Astrocyte of the spinal cord (primary cell): ENCODE measurements at regions not wholly inside any gene's neighbourhood (a gene's known extent, or its start where the extent isn't known, plus 50 kb on each side); places are given as distances from the start of the nearest gene placed in this dataset.

Experiments
- DNase-seq: peaks from one replicate; pipeline ENCODE4 v3.0.0; 2011; ENCODE audit warnings: low read depth, low spot score
- H3K4me3 ChIP-seq: 2 replicates; pipeline ENCODE4 v1.5.1; 2011; ENCODE audit warnings: low read depth, mild to moderate bottlenecking, low read length, moderate library complexity
- CTCF ChIP-seq: IDR thresholded peaks from 2 replicates; pipeline ENCODE4 v1.5.1; 2012; ENCODE audit warnings: low read depth, mild to moderate bottlenecking, low read length, inconsistent platforms
- in situ Hi-C: cut with HindIII; loops from 2 replicates; pipeline ENCODE4 v1.10.0; 2017; ENCODE audit warnings: low sequenced_read_pairs

GRCh38 chr12:123100882-123101281 lies 50.0 kb downstream of the PITPNM2 start:
- in situ Hi-C loops, result no loop called here
- no peak for TF ChIP-seq CTCF
- no peak for DNase-seq
- H3K4me3 ChIP-seq, result no peak overlapping the region

- no peak for DNase-seq
- in situ Hi-C loops, result no loop called here
- no peak overlapping the region for H3K4me3 ChIP-seq
- no peak for TF ChIP-seq CTCF
Measured at GRCh38 chr12:123100450-123100849, 50.4 kb downstream of the PITPNM2 start.

- no peak overlapping the region for H3K4me3 ChIP-seq
- no peak for DNase-seq
- in situ Hi-C loops, result no loop called here
- TF ChIP-seq CTCF, result no peak
Measured at GRCh38 chr12:123099560-123100192, 51.2 kb downstream of the PITPNM2 start.

- no peak for DNase-seq
- in situ Hi-C loops, result no loop called here
- H3K4me3 ChIP-seq, result no peak overlapping the region
- no peak for TF ChIP-seq CTCF
Measured at GRCh38 chr12:123098780-123099179, 52.1 kb downstream of the PITPNM2 start.

- TF ChIP-seq CTCF, result no peak
- no peak for DNase-seq
- no peak overlapping the region for H3K4me3 ChIP-seq
- in situ Hi-C loops, result no loop called here
Measured at GRCh38 chr12:123097561-123098084, 53.3 kb downstream of the PITPNM2 start.

- in situ Hi-C loops, result no loop called here
- no peak for TF ChIP-seq CTCF
- no peak overlapping the region for H3K4me3 ChIP-seq
- DNase-seq, result no peak
Measured at GRCh38 chr12:123096741-123097140, 54.1 kb downstream of the PITPNM2 start.
